Activated naive CD4-positive, alpha-beta T cell treated with anti-CD3 and anti-CD28 coated beads, Interleukin-2, amount 50 U/mL, for 72 hours (primary cell): ENCODE measurements at regions not wholly inside any gene's neighbourhood (a gene's known extent, or its start where the extent isn't known, plus 50 kb on each side); places are given as distances from the start of the nearest gene placed in this dataset.

Experiments used
- ATAC-seq, 2 donors: fragments of 150-1000 bp; cut with Tn5 transposase; 2 replicates each; pipeline ENCODE4 v1.10.0; 2021; ENCODE audit warnings: mild to moderate bottlenecking in 2 of 2, moderate library complexity in 2 of 2
- DNase-seq, 2 donors: peaks; one replicate each; pipeline ENCODE4 v3.0.0; 2021 to 2022; ENCODE audit warnings: low spot score in 2 of 2
- H3K27ac Mint-ChIP-seq, 2 donors: one replicate each; pipeline ENCODE4 v1.8.0; 2022; ENCODE audit warnings: mild to moderate bottlenecking in 2 of 2, mixed read lengths in 2 of 2
- H3K36me3 Mint-ChIP-seq, 2 donors: one replicate each; pipeline ENCODE4 v1.8.0; 2022; ENCODE audit warnings: mixed read lengths in 2 of 2
- H3K9me3 Mint-ChIP-seq, 2 donors: one replicate each; pipeline ENCODE4 v1.8.0; 2022; ENCODE audit warnings: mixed read lengths in 2 of 2

GRCh38 chr3:101069901-101070798 lies 76.9 kb upstream of the ABI3BP start:
- H3K27ac Mint-ChIP-seq = no peak overlapping the region
- no peaks in the 10 kb centered on the region for H3K9me3 Mint-ChIP-seq
- DNase-seq (peak in 1 of 2 donors; percentile 77), ATAC-seq (peak; percentile 60 to 86)
- H3K36me3 Mint-ChIP-seq = no peaks in the 10 kb centered on the region

DNA sequence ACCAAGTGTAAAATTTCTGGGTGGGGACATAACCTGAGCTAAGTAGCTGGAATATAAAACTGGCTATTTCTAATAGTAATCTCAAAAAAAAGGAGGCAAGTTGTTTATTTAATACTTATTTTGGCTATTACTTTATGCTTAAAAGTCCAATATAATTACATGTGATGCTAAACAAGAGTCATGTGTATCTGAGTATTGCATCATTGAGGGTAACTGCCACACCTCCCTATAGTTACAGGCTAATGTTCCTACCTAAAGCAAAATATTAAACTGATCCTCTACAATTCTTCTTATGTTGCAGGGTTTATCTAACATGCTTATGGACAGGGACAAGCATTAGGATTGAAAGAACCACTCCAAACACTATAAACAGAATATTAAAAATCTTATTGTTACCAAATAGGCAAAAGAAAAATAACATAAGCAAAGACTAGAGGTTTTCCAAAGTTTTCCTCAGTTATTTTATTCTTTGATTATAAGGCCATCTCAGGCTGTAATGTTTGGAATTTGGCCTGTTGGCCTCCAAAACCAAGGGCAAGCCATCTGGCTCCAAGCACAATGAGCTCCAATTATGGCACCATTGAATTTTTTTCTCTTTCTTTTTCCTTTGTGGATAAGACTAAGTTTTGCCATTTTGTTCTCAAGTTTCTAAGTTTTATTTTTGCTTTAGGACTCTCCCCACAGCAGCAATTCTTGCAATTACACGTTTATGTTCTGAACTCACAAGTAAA lies 75.8 kb upstream of the ABI3BP start:
- ATAC-seq = no peak
- Mint-ChIP-seq H3K27ac (no peak overlapping the region), H3K36me3 (no peaks in the 10 kb centered on the region), H3K9me3 (no peaks in the 10 kb centered on the region)
- no peak for DNase-seq

- no peak overlapping the region for H3K27ac Mint-ChIP-seq
- peaks cover 0 to 3% of the 10 kb centered on the region in 2 donors for H3K9me3 Mint-ChIP-seq
- ATAC-seq (no peak), DNase-seq (no peak)
- no peaks in the 10 kb centered on the region for H3K36me3 Mint-ChIP-seq
Observed at GRCh38 chr3:101066711-101067129, 73.5 kb upstream of the ABI3BP start.

GRCh38 chr3:101065962-101066361 lies 72.7 kb upstream of the ABI3BP start:
- DNase-seq (no peak), ATAC-seq (peak in 1 of 2 donors; percentile 60)
- Mint-ChIP-seq H3K9me3 (peaks cover 0 to 5% of the 10 kb centered on the region in 2 donors), H3K36me3 (peaks cover 0 to under 1% of the 10 kb centered on the region in 2 donors), H3K27ac (no peak overlapping the region)

- DNase-seq (no peak), ATAC-seq (no peak)
- Mint-ChIP-seq H3K36me3 (peaks cover 10 to 20% of the 10 kb centered on the region in 2 donors), H3K9me3 (peaks cover 17 to 25% of the 10 kb centered on the region in 2 donors), H3K27ac (no peak overlapping the region)
Observed at GRCh38 chr3:101063401-101063800, 70.2 kb upstream of the ABI3BP start.

- no peak for DNase-seq
- no peak overlapping the region for H3K27ac Mint-ChIP-seq
- H3K36me3 Mint-ChIP-seq = peaks cover 16 to 20% of the 10 kb centered on the region in 2 donors
- no peak for ATAC-seq
- H3K9me3 Mint-ChIP-seq = peaks cover 26 to 32% of the 10 kb centered on the region in 2 donors
Observed at GRCh38 chr3:101061312-101061711, 68.1 kb upstream of the ABI3BP start.

GRCh38 chr3:101050866-101051265 lies 57.6 kb upstream of the ABI3BP start:
- H3K27ac Mint-ChIP-seq = no peak overlapping the region
- H3K9me3 Mint-ChIP-seq = no peaks in the 10 kb centered on the region
- H3K36me3 Mint-ChIP-seq = no peaks in the 10 kb centered on the region
- ATAC-seq = no peak
- no peak for DNase-seq

- no peaks in the 10 kb centered on the region for H3K9me3 Mint-ChIP-seq
- ATAC-seq (no peak), DNase-seq (no peak)
- H3K36me3 Mint-ChIP-seq = no peaks in the 10 kb centered on the region
- H3K27ac Mint-ChIP-seq = peak overlapping the region in 1 of 2 donors; percentile 31
Observed at GRCh38 chr3:101050046-101050445, 56.8 kb upstream of the ABI3BP start.

DNA sequence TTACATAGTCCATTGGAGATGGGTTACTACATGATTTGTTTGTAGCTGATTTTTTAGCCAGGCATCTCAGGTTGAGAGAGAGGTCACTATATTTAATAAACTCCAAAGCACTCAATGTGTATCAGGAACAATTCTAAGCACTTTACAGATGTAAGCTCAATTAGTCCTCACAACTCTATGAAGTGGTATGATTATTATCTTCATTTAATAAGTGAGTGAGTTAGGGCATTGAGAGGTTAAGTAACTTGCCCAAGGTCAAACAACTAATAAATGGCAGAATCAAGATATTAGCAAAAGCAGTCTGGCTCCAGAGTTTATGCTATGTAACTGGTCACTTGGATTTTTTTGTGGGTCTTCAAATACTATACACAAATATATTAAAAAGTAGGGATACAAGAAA lies 56.3 kb upstream of the ABI3BP start:
- no peak overlapping the region for H3K27ac Mint-ChIP-seq
- DNase-seq (no peak), ATAC-seq (no peak)
- peaks cover under 1 to 1% of the 10 kb centered on the region in 2 donors for H3K9me3 Mint-ChIP-seq
- no peaks in the 10 kb centered on the region for H3K36me3 Mint-ChIP-seq

GRCh38 chr3:101043687-101044078 lies 50.5 kb upstream of the ABI3BP start:
- ATAC-seq (no peak), DNase-seq (no peak)
- Mint-ChIP-seq H3K27ac (no peak overlapping the region), H3K36me3 (no peaks in the 10 kb centered on the region), H3K9me3 (peaks cover 3% of the 10 kb centered on the region in 2 donors)

- ATAC-seq (no peak), DNase-seq (no peak)
- Mint-ChIP-seq H3K27ac (no peak overlapping the region), H3K9me3 (peaks cover 3% of the 10 kb centered on the region in 2 donors), H3K36me3 (no peaks in the 10 kb centered on the region)
Observed at GRCh38 chr3:101042996-101043686, 49.9 kb upstream of the ABI3BP start.
